ENCODE measurements at regions not wholly inside any gene's neighbourhood (a gene's known extent, or its start where the extent isn't known, plus 50 kb on each side); places are given as distances from the start of the nearest gene placed in this dataset.

GRCh38 chr3:150331978-150332568 lies 76.0 kb upstream of the TSC22D2 start:
- no peak overlapping the region for H3K4me2 ChIP-seq
- no peaks in the 10 kb centered on the region for H3K4me1 ChIP-seq (ENCODE audit: low read depth, poor library complexity, severe bottlenecking)
- no peaks in the 10 kb centered on the region for H3K36me3 ChIP-seq (ENCODE audit: insufficient read depth)
- TF ChIP-seq CTCF (conservative IDR thresholded peaks at IDR 0.05; ENCODE audit: low read depth, low read length), result no peak
- no peaks in the 10 kb centered on the region for H3K27me3 ChIP-seq (ENCODE audit: insufficient read depth, low read depth)
- no peak overlapping the region for H3K27ac ChIP-seq
- H2AFZ ChIP-seq (ENCODE audit: low read depth), result no peak overlapping the region
- H3K4me3 ChIP-seq (IDR thresholded peaks at IDR 0.05; ENCODE audit: insufficient read depth, low read depth, low read length), result no peak overlapping the region
- no peaks in the 10 kb centered on the region for H4K20me1 ChIP-seq (ENCODE audit: insufficient read depth)
- H3K9ac ChIP-seq, result no peak overlapping the region
- no peaks in the 10 kb centered on the region for H3K79me2 ChIP-seq (ENCODE audit: insufficient read depth, low read depth)

GRCh38 chr3:150330872-150331271 lies 77.2 kb upstream of the TSC22D2 start:
- Histone ChIP-seq H4K20me1 (ENCODE audit: insufficient read depth) (no peaks in the 10 kb centered on the region), H3K9ac (no peak overlapping the region), H3K4me1 (ENCODE audit: low read depth, poor library complexity, severe bottlenecking) (no peaks in the 10 kb centered on the region), H3K27ac (no peak overlapping the region), H3K36me3 (ENCODE audit: insufficient read depth) (no peaks in the 10 kb centered on the region), H3K27me3 (ENCODE audit: insufficient read depth, low read depth) (no peaks in the 10 kb centered on the region), H3K79me2 (ENCODE audit: insufficient read depth, low read depth) (no peaks in the 10 kb centered on the region), H2AFZ (ENCODE audit: low read depth) (no peak overlapping the region), H3K4me3 (IDR thresholded peaks at IDR 0.05; ENCODE audit: insufficient read depth, low read depth, low read length) (no peak overlapping the region), H3K4me2 (no peak overlapping the region)
- TF ChIP-seq CTCF (conservative IDR thresholded peaks at IDR 0.05; ENCODE audit: low read depth, low read length), result no peak

GRCh38 chr3:150330174-150330573 lies 77.9 kb upstream of the TSC22D2 start:
- H3K4me1 ChIP-seq (ENCODE audit: low read depth, poor library complexity, severe bottlenecking), result no peaks in the 10 kb centered on the region
- H3K4me3 ChIP-seq (IDR thresholded peaks at IDR 0.05; ENCODE audit: insufficient read depth, low read depth, low read length), result no peak overlapping the region
- H3K79me2 ChIP-seq (ENCODE audit: insufficient read depth, low read depth), result no peaks in the 10 kb centered on the region
- H3K36me3 ChIP-seq (ENCODE audit: insufficient read depth), result no peaks in the 10 kb centered on the region
- no peaks in the 10 kb centered on the region for H3K27me3 ChIP-seq (ENCODE audit: insufficient read depth, low read depth)
- H3K27ac ChIP-seq, result no peak overlapping the region
- no peak overlapping the region for H2AFZ ChIP-seq (ENCODE audit: low read depth)
- no peaks in the 10 kb centered on the region for H4K20me1 ChIP-seq (ENCODE audit: insufficient read depth)
- no peak for TF ChIP-seq CTCF (conservative IDR thresholded peaks at IDR 0.05; ENCODE audit: low read depth, low read length)
- no peak overlapping the region for H3K9ac ChIP-seq
- no peak overlapping the region for H3K4me2 ChIP-seq

GRCh38 chr3:150329408-150329807 lies 78.7 kb upstream of the TSC22D2 start:
- no peak overlapping the region for H2AFZ ChIP-seq (ENCODE audit: low read depth)
- no peaks in the 10 kb centered on the region for H4K20me1 ChIP-seq (ENCODE audit: insufficient read depth)
- no peaks in the 10 kb centered on the region for H3K79me2 ChIP-seq (ENCODE audit: insufficient read depth, low read depth)
- no peaks in the 10 kb centered on the region for H3K4me1 ChIP-seq (ENCODE audit: low read depth, poor library complexity, severe bottlenecking)
- H3K4me3 ChIP-seq (IDR thresholded peaks at IDR 0.05; ENCODE audit: insufficient read depth, low read depth, low read length), result no peak overlapping the region
- H3K36me3 ChIP-seq (ENCODE audit: insufficient read depth), result no peaks in the 10 kb centered on the region
- no peak overlapping the region for H3K4me2 ChIP-seq
- H3K27me3 ChIP-seq (ENCODE audit: insufficient read depth, low read depth), result no peaks in the 10 kb centered on the region
- no peak overlapping the region for H3K27ac ChIP-seq
- no peak for TF ChIP-seq CTCF (conservative IDR thresholded peaks at IDR 0.05; ENCODE audit: low read depth, low read length)
- no peak overlapping the region for H3K9ac ChIP-seq

Data from KMS-11 (cell line).